ENCODE measurements at regions not wholly inside any gene's neighbourhood (a gene's known extent, or its start where the extent isn't known, plus 50 kb on each side); places are given as distances from the start of the nearest gene placed in this dataset.

DNA sequence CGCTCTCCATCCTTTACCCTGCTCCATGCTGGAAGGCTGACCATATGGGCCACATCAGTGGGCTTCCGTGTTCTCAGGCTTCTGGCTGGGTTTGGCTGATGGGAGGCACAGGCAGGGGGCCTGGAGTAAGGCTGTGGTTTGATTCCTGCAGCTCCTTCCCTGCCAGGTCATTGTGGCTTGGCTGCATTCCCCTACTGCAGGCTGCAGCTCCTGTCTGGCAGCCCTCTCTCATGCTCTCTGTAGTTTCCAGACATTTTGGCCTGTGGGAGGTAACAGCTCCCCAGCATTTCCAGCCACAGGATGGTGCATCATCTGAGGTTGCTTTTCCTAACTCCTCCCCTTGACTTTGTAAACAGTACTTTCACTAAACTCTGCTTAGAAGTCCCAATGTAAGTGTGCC lies 102.0 kb upstream of the PTPN3 start:
- H3K27me3 ChIP-seq (ENCODE audit: control insufficient read depth in 2 of 2, insufficient read depth in 2 of 2, low read length in 2 of 2) = peaks cover 0 to 5% of the 10 kb centered on the region in 2 experiments; a peak in 2 of 5 replicates
- 0% methylated on average over 2 of the region's 2 CpGs for WGBS (ENCODE audit: insufficient coverage, low coverage, missing lambda C conversion rate)
- FAIRE-seq (no peak), ATAC-seq (no peak; the same call in 2 of the 3 replicates), DNase-seq (ENCODE audit: extremely low read depth in 1 of 4, low spot score in 3 of 4) (peak in 1 of 4 experiments; percentile 6)
- no peaks in the 10 kb centered on the region for H3K9me1 ChIP-seq (ENCODE audit: control insufficient read depth, insufficient read depth, low read length)
- in situ Hi-C loops (cut with MboI) = no loop called here
- no peak overlapping the region for H2AFZ ChIP-seq (ENCODE audit: low read depth, low read length)
- H3K9ac ChIP-seq (ENCODE audit: insufficient read depth in 1 of 2, low read depth in 2 of 2, low read length in 2 of 2) = no peak overlapping the region
- H3K4me3 ChIP-seq = no peak overlapping the region
- no TSS peak for BruUV-seq (replicated peaks)
- no peak overlapping the region for H3K27ac ChIP-seq (ENCODE audit: extremely low read depth, low read depth, low read length)
- no peak overlapping the region for H3K4me2 ChIP-seq (ENCODE audit: insufficient read depth, low read length)
- no peaks in the 10 kb centered on the region for H4K20me1 ChIP-seq (replicated peaks; ENCODE audit: control insufficient read depth, insufficient read depth, low read length)
- TF ChIP-seq SOX6 (IDR thresholded peaks at IDR 0.05) (no peak), NFIC (IDR thresholded peaks at IDR 0.05) (peak; percentile 32; the same call in 1 of the 2 replicates), NFE2 (IDR thresholded peaks at IDR 0.05; ENCODE audit: low read depth) (peak; percentile 57)
- H3K36me3 ChIP-seq (ENCODE audit: control insufficient read depth, insufficient read depth, low read length) = no peaks in the 10 kb centered on the region
- no peaks in the 10 kb centered on the region; a peak in 1 of 5 replicates for H3K4me1 ChIP-seq (replicated peaks in 1 of 2; ENCODE audit: control insufficient read depth in 2 of 2, insufficient read depth in 2 of 2, low read length in 2 of 2)
- ChIA-PET CTCF (ENCODE audit: low intra/inter-chr PET ratio) (no interaction called here), POLR2A (no interaction called here)
- H3K79me2 ChIP-seq (ENCODE audit: control insufficient read depth, insufficient read depth, low read length) = no peaks in the 10 kb centered on the region
- intact Hi-C loops (cut with micrococcal nuclease) = no loop called here
- H3K9me3 ChIP-seq (replicated peaks; ENCODE audit: control insufficient read depth, insufficient read depth, low read depth, low read length) = no peaks in the 10 kb centered on the region

DNA sequence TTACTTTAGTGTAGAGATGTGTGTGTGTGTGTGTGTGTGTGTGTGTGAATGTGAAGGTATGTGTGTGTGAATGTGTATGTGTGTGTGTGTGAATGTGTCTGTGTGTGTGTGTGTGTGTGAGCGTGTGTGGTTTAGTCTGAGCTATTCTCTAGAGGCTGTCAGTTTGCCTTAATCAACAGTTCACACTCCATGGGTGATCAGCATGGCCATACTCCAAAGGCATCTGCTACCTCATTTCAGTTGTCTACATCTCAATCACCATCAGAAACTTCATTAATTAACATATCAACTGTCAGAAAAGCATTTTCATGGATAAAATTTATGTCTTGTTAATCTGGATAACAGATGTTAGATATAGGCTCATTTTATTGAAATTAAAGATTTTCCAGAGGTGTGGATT lies 103.1 kb upstream of the PTPN3 start:
- TF ChIP-seq, protein P1, sequence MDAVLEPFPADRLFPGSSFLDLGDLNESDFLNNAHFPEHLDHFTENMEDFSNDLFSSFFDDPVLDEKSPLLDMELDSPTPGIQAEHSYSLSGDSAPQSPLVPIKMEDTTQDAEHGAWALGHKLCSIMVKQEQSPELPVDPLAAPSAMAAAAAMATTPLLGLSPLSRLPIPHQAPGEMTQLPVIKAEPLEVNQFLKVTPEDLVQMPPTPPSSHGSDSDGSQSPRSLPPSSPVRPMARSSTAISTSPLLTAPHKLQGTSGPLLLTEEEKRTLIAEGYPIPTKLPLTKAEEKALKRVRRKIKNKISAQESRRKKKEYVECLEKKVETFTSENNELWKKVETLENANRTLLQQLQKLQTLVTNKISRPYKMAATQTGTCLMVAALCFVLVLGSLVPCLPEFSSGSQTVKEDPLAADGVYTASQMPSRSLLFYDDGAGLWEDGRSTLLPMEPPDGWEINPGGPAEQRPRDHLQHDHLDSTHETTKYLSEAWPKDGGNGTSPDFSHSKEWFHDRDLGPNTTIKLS (IDR thresholded peaks at IDR 0.05; ENCODE audit: borderline replicate concordance, low read depth) = no peak
- no peak for TF ChIP-seq ZNF282 (CRISPR knock-in tag; IDR thresholded peaks at IDR 0.05)
- BruUV-seq (replicated peaks) = no TSS peak
- ATAC-seq = no peak
- H3K36me3 ChIP-seq (ENCODE audit: control insufficient read depth, insufficient read depth, low read length) = no peaks in the 10 kb centered on the region
- H4K20me1 ChIP-seq (replicated peaks; ENCODE audit: control insufficient read depth, insufficient read depth, low read length) = no peaks in the 10 kb centered on the region
- in situ Hi-C loops (cut with MboI) (no loop called here), intact Hi-C loops (cut with micrococcal nuclease) (no loop called here)
- DNase-seq (ENCODE audit: extremely low read depth in 1 of 4, low spot score in 3 of 4) = no peak
- H3K9me1 ChIP-seq (ENCODE audit: control insufficient read depth, insufficient read depth, low read length) = no peaks in the 10 kb centered on the region
- peaks cover 0 to 5% of the 10 kb centered on the region in 2 experiments; a peak in 2 of 5 replicates for H3K27me3 ChIP-seq (ENCODE audit: control insufficient read depth in 2 of 2, insufficient read depth in 2 of 2, low read length in 2 of 2)
- no peaks in the 10 kb centered on the region for H3K9me3 ChIP-seq (replicated peaks; ENCODE audit: control insufficient read depth, insufficient read depth, low read depth, low read length)
- no peaks in the 10 kb centered on the region for H3K79me2 ChIP-seq (ENCODE audit: control insufficient read depth, insufficient read depth, low read length)
- no peak overlapping the region for H3K4me3 ChIP-seq
- no peak for FAIRE-seq
- ChIA-PET POLR2A (no interaction called here), CTCF (ENCODE audit: low intra/inter-chr PET ratio) (no interaction called here)
- H3K9ac ChIP-seq (ENCODE audit: insufficient read depth in 1 of 2, low read depth in 2 of 2, low read length in 2 of 2) = no peak overlapping the region
- H3K4me1 ChIP-seq (replicated peaks in 1 of 2; ENCODE audit: control insufficient read depth in 2 of 2, insufficient read depth in 2 of 2, low read length in 2 of 2) = no peaks in the 10 kb centered on the region; a peak in 1 of 5 replicates
- 0% methylated on average over 1 of the region's 1 CpG for WGBS (ENCODE audit: insufficient coverage, low coverage, missing lambda C conversion rate)
- H3K27ac ChIP-seq (ENCODE audit: extremely low read depth, low read depth, low read length) = no peak overlapping the region
- H2AFZ ChIP-seq (ENCODE audit: low read depth, low read length) = no peak overlapping the region
- H3K4me2 ChIP-seq (ENCODE audit: insufficient read depth, low read length) = no peak overlapping the region
